Islet precursor cell (in vitro differentiated cells): ENCODE measurements at regions not wholly inside any gene's neighbourhood (a gene's known extent, or its start where the extent isn't known, plus 50 kb on each side); places are given as distances from the start of the nearest gene placed in this dataset.

Source experiments
- DNase-seq: peaks from one replicate; pipeline ENCODE4 v3.0.0-alpha.2; 2018

GRCh38 chr7:128168667-128169210 lies 72.3 kb upstream of the LEP start:
- DNase-seq: peak; percentile 93

- DNase-seq: peak; percentile 32
Measured at GRCh38 chr7:128170461-128170860, 70.6 kb upstream of the LEP start.

- peak; percentile 35 for DNase-seq
Measured at GRCh38 chr7:128171342-128171918, 69.6 kb upstream of the LEP start.

- peak; percentile 37 for DNase-seq
Measured at GRCh38 chr7:128172151-128172550, 68.9 kb upstream of the LEP start.

- DNase-seq: peak; percentile 24
Measured at GRCh38 chr7:128172963-128173362, 68.1 kb upstream of the LEP start.

GRCh38 chr7:128174386-128174785 lies 66.7 kb upstream of the LEP start:
- DNase-seq: peak; percentile 20

- DNase-seq: peak; percentile 77
Measured at GRCh38 chr7:128176696-128177095, 64.4 kb upstream of the LEP start.

- peak; percentile 25 for DNase-seq
Measured at GRCh38 chr7:128177768-128178550, 63.1 kb upstream of the LEP start.

- peak; percentile 23 for DNase-seq
Measured at GRCh38 chr7:128178611-128179010, 62.5 kb upstream of the LEP start.

- DNase-seq: peak; percentile 51
Measured at GRCh38 chr7:128188396-128189230, 52.5 kb upstream of the LEP start.

GRCh38 chr7:128189231-128189930 lies 51.7 kb upstream of the LEP start:
- DNase-seq: peak; percentile 46

- peak; percentile 44 for DNase-seq
Measured at GRCh38 chr7:128190051-128190647, 50.9 kb upstream of the LEP start.

- peak; percentile 12 for DNase-seq
Measured at GRCh38 chr7:128191136-128191844, 49.8 kb upstream of the LEP start.
